IMR-90 (cell line): ENCODE measurements at regions not wholly inside any gene's neighbourhood (a gene's known extent, or its start where the extent isn't known, plus 50 kb on each side); places are given as distances from the start of the nearest gene placed in this dataset.

Experiments used
- BHLHE40 ChIP-seq: fragments of 150-350 bp; IDR thresholded peaks from 2 replicates; pipeline ENCODE4 v1.6.1; 2016; ENCODE audit warnings: mild to moderate bottlenecking, low read depth, low read length
- CEBPB ChIP-seq: IDR thresholded peaks from 2 replicates; pipeline ENCODE4 v1.6.1; 2012; ENCODE audit warnings: low read depth, low read length, improper control_type of control experiment
- FOS ChIP-seq: fragments of 150-350 bp; IDR thresholded peaks from 2 replicates; pipeline ENCODE4 v1.6.1; 2016; ENCODE audit warnings: low read depth, low read length
- MAZ ChIP-seq: IDR thresholded peaks from 2 replicates; pipeline ENCODE4 v1.6.1; 2012; ENCODE audit warnings: low read depth, mild to moderate bottlenecking, low read length, improper control_type of control experiment, moderate library complexity, borderline replicate concordance
- MXI1 ChIP-seq: IDR thresholded peaks from 2 replicates; pipeline ENCODE4 v1.6.1; 2012; ENCODE audit warnings: low read depth, mild to moderate bottlenecking, low read length, moderate library complexity, borderline replicate concordance
- NFE2L2 ChIP-seq: fragments of 150-350 bp; IDR thresholded peaks from 2 replicates; pipeline ENCODE4 v1.6.1; 2016; ENCODE audit warnings: low read depth, mild to moderate bottlenecking, low read length
- POLR2A ChIP-seq: IDR thresholded peaks from 2 replicates; pipeline ENCODE4 v1.6.1; 2012; ENCODE audit warnings: mild to moderate bottlenecking, low read depth, low read length
- RAD21 ChIP-seq: IDR thresholded peaks from 2 replicates; pipeline ENCODE4 v1.6.1; 2012; ENCODE audit warnings: low read length, improper control_type of control experiment
- RCOR1 ChIP-seq: IDR thresholded peaks from 2 replicates; pipeline ENCODE4 v1.6.1; 2012; ENCODE audit warnings: mild to moderate bottlenecking, low read length, improper control_type of control experiment; ENCODE audit not compliant: insufficient replicate concordance
- RFX5 ChIP-seq: IDR thresholded peaks from 2 replicates; pipeline ENCODE4 v1.8.0; 2012; ENCODE audit warnings: low read depth, mild to moderate bottlenecking, low read length, moderate library complexity
- SMC3 ChIP-seq: fragments of 150-350 bp; IDR thresholded peaks from 2 replicates; pipeline ENCODE4 v1.6.1; 2016; ENCODE audit warnings: low read depth, mild to moderate bottlenecking, antibody characterized with exemption, low read length, moderate library complexity
- TF ChIP-seq, protein P1 (sequence below): conservative IDR thresholded peaks from 2 replicates; pipeline ENCODE4 v1.5.1; 2012; ENCODE audit warnings: mild to moderate bottlenecking, low read depth, low read length, improper control_type of control experiment
- TF ChIP-seq, protein P2 (sequence below): fragments of 150-350 bp; IDR thresholded peaks from 2 replicates; pipeline ENCODE4 v1.6.1; 2017; ENCODE audit warnings: mild to moderate bottlenecking, antibody characterized with exemption, low read length, low read depth
- TF ChIP-seq, protein P3 (sequence below): fragments of 150-350 bp; IDR thresholded peaks from 2 replicates; pipeline ENCODE4 v1.6.1; 2016; ENCODE audit warnings: low read depth, mild to moderate bottlenecking, low read length, moderate library complexity, borderline replicate concordance

DNA sequence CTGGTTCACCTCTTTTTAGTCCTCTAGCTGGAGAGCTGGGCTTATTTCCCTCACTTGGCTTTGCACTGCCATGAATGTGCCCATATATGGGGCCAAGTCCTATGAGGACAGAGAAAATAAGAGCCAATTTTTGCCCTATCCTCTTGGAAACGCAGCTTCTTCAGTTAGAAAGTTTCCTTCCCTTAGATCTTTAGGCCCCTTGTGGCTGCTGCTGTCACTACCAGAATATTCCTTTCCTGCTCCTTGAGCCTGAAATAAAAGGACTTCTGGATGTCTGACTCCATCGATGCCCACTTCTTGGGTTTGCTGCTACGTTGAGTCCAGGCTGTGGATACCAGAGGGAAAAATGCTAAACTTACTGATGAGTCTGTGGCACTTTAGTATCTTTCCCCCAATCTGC, 487.1 kb downstream of the GRIN2A start:
- no peak for TF ChIP-seq RCOR1
- TF ChIP-seq, protein P1, sequence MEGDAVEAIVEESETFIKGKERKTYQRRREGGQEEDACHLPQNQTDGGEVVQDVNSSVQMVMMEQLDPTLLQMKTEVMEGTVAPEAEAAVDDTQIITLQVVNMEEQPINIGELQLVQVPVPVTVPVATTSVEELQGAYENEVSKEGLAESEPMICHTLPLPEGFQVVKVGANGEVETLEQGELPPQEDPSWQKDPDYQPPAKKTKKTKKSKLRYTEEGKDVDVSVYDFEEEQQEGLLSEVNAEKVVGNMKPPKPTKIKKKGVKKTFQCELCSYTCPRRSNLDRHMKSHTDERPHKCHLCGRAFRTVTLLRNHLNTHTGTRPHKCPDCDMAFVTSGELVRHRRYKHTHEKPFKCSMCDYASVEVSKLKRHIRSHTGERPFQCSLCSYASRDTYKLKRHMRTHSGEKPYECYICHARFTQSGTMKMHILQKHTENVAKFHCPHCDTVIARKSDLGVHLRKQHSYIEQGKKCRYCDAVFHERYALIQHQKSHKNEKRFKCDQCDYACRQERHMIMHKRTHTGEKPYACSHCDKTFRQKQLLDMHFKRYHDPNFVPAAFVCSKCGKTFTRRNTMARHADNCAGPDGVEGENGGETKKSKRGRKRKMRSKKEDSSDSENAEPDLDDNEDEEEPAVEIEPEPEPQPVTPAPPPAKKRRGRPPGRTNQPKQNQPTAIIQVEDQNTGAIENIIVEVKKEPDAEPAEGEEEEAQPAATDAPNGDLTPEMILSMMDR = no peak
- no peak for TF ChIP-seq SMC3
- TF ChIP-seq POLR2A = no peak
- no peak for TF ChIP-seq RAD21
- no peak for TF ChIP-seq CEBPB
- TF ChIP-seq MXI1 = no peak
- TF ChIP-seq, protein P2, sequence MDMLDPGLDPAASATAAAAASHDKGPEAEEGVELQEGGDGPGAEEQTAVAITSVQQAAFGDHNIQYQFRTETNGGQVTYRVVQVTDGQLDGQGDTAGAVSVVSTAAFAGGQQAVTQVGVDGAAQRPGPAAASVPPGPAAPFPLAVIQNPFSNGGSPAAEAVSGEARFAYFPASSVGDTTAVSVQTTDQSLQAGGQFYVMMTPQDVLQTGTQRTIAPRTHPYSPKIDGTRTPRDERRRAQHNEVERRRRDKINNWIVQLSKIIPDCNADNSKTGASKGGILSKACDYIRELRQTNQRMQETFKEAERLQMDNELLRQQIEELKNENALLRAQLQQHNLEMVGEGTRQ = no peak
- no peak for TF ChIP-seq NFE2L2
- TF ChIP-seq MAZ = no peak
- TF ChIP-seq, protein P3, sequence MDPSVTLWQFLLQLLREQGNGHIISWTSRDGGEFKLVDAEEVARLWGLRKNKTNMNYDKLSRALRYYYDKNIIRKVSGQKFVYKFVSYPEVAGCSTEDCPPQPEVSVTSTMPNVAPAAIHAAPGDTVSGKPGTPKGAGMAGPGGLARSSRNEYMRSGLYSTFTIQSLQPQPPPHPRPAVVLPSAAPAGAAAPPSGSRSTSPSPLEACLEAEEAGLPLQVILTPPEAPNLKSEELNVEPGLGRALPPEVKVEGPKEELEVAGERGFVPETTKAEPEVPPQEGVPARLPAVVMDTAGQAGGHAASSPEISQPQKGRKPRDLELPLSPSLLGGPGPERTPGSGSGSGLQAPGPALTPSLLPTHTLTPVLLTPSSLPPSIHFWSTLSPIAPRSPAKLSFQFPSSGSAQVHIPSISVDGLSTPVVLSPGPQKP = no peak
- TF ChIP-seq FOS = no peak
- no peak for TF ChIP-seq RFX5
- TF ChIP-seq BHLHE40 = no peak
